HG02973 (cell line): ENCODE measurements at regions not wholly inside any gene's neighbourhood (a gene's known extent, or its start where the extent isn't known, plus 50 kb on each side); places are given as distances from the start of the nearest gene placed in this dataset.

Experiments used
- ATAC-seq: cut with Tn5 transposase; IDR thresholded peaks from one replicate; pipeline ENCODE4 v1.9.1; 2021; ENCODE audit warnings: moderate library complexity; ENCODE audit not compliant: unreplicated experiment

DNA sequence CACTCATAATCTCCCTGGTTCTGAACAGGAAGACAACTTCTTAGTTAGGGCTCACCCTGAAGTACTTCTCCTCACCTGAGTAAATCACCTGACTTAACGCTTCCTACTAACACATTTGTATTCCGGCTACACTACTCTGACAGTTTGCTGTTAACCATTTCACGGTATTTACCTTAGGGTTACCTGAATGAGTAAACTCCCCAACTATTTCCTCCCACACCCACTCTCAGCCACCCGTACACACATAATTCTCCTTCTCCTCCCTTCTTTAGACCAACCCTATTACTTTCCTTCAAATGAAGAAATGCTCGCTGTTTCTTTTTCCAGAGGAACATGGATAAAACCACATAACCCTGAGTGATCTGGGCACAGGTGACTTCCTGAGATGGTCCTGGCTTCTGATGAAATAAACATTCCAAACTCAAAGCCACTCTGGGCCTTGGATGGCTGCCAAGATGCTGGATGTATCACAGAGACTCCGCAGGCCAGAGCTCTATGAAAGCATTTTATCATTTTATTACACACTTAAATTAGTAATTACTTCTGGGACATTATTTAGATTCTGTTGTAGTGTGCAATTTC is 183.6 kb upstream of the ATP11B start:
- no peak for ATAC-seq

DNA sequence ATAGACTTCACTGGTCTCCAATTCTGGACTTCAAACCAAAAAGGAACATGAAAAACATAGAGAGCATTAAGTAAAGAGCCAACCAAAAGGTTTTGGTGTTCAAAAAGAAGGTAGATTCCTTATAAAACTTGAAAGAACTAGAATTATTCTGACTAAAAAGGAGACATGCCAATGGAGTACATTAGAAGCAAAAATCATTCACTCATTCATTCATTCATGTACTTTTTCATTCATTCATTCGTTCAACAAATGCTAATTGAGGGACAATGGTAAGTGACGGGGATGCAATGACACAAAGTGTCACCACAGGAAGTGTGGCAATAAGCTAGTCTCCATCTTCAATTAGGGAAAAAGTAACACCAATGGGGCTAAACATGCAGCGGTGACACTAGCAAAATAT is 181.0 kb upstream of the ATP11B start:
- no peak for ATAC-seq

GRCh38 chr3:182617500-182617899 is 175.8 kb upstream of the ATP11B start:
- no peak for ATAC-seq

DNA sequence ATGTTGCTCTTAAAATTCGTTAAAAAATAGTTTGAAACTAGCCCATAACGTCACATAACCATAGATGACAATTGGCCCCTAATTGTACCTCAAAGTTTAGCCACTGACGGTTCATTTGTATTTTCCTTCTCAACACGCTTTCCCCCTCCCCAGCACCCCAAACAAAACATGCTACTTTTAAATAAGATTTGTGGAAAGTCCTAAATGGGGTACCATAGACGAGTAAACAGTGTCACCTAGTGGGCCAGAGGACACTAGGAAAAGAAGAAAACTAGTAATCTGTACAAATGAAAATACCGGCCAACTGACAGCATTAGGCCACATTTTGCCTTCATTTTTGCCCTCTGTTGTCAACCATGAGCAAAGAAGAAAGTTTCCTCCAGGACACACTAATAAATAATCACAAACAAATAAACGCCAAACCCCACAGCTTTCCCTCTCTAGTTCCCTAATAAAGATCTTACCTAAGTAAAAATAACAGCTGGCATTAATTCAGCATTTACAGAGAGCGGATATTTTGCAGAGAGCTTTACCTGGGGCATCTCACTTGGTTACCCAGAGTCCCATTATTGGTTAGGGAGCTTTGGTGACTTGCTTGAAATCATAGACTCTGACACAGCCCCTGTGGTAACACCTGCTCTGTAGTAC is 175.1 kb upstream of the ATP11B start:
- ATAC-seq, result no peak

DNA sequence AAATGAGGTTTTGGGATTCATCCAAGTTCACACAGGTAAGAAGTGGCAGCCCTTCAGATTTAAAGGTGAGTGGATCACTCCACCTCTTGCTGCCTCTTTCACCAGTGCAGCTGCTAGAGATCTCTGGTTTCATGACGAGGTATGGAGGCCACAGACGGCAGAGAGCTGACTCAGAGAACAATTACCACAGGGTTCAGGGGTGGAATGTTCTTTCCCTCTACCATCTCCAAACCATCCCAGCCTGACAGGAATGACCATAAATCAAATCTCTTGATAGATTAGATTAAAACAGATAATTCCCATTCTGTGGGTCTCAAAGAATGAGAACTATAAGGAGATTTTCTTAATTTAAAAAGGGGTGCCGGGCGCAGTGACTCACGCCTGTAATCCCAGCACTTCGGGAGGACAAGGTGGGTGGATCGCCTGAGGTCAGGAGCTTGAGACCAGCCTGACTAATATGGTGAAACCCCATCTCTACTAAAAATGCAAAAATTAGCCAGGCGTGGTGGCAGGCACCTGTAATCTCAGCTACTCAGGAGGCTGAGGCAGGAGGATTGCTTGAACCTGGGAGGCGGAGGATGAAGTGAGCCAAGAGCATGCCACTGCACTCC is 174.2 kb upstream of the ATP11B start:
- no peak for ATAC-seq

- ATAC-seq, result no peak
These were observed 172.4 kb upstream of the ATP11B start for GRCh38 chr3:182620723-182621434.

- no peak for ATAC-seq
These were observed 171.7 kb upstream of the ATP11B start for GRCh38 chr3:182621435-182622240.

- no peak for ATAC-seq
These were observed 171.1 kb upstream of the ATP11B start for GRCh38 chr3:182622241-182622545.

DNA sequence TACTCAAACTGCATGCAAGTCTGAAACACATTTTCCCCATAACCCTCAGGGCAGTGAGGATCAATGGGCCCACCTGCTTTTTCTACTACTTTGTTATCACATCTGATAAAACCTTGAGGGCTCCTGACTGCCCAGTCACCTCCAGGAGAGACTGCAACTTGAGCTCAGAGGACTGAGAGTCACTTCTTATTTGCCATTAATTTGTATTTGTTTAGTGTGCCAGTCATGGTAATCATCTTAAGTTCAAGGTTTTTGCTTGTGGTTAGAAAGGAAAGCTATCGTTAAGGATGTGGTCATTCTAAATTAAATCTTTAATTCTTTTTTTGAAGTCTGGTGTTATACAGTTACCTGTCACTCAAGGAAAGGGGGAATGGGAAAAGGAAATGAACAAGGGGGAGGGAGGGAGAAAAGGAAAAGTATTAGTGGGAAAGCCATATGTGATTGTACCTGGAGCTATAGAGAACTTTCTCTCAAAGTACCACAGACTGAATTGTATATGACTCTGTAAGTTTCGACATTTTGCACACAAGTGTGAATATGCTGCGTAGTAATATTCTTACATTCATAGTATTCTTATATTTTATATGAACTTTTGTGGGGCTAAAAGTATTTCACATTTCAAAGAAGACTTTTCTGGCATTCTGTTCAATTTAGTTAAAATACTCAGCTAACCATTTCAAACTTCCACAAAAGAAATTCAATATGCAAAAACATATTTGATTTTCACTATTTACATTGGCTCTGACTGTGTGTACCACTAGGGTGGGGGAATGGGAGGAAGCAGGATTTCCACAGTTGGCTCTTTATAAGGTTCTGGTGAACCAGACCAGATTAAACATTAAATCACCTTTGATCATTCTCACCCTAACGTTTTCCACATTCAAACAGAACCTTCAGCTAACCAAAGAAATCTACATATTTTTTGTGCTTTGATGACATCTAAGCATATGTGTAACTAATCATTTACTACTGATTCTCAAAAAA is 166.5 kb upstream of the ATP11B start:
- no peak for ATAC-seq

- no peak for ATAC-seq
These were observed 164.8 kb upstream of the ATP11B start for GRCh38 chr3:182628531-182628930.

DNA sequence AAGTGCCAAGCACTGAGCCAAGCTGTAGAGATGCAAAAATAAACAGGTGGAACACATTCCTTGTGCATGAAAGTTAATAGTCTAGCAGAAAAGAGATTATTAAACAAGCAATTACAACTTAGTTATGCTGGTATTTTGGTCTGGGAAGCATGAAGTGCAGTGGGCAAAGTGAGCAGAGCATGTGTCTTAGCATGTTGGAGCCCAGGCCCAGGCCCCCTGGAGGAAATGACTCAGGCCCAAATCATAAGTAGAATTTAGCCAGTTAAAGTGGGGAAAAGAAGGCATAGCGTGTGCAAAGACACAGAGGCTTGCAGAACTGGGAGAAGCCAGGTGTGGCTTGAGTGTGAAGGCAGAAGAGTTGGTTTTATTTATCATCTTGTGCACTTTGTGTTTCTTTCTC is 163.8 kb upstream of the ATP11B start:
- no peak for ATAC-seq

GRCh38 chr3:182631183-182632076 is 161.9 kb upstream of the ATP11B start:
- no peak for ATAC-seq

GRCh38 chr3:182632077-182632393 is 161.3 kb upstream of the ATP11B start:
- no peak for ATAC-seq

- no peak for ATAC-seq
These were observed 160.1 kb upstream of the ATP11B start for GRCh38 chr3:182633186-182633585.

- ATAC-seq, result no peak
These were observed 156.7 kb upstream of the ATP11B start for GRCh38 chr3:182636646-182637045.

DNA sequence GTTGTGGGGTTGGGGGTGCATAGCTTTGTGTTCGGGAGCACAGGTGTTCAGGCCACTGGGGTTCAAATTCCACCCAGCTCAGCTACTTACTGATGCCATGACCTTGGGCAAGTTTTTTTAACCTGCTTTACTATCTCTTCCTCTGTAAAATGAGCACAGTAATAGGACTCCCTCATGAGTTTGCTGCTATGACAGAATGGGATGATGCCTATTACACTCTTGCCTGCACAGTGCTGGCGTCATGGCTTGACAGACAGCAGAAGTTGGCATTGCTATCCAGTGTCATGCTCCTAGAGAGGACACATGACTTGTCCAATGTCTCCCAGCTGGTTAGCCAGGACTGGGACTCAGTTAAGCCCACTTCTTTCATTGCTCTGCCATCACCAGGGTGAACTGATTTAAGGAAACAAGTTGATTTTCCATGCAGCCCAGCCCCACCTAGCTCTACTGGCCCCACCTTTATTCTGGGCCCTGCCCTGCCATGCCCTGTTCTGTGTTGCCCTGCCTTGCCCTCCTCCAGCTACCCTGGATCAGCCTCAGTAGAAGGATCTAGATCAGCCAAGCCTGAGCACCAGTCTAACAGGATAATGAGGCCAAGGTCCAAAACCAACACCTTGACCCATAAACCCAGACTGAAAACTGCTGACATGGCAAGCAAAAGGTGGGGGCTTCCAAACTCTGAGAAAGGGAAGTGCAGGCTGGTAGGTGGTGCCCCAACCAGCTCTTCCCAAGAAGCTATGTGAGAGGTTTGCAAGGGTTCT is 155.8 kb upstream of the ATP11B start:
- ATAC-seq, result no peak

GRCh38 chr3:182644013-182644412 is 149.3 kb upstream of the ATP11B start:
- no peak for ATAC-seq

DNA sequence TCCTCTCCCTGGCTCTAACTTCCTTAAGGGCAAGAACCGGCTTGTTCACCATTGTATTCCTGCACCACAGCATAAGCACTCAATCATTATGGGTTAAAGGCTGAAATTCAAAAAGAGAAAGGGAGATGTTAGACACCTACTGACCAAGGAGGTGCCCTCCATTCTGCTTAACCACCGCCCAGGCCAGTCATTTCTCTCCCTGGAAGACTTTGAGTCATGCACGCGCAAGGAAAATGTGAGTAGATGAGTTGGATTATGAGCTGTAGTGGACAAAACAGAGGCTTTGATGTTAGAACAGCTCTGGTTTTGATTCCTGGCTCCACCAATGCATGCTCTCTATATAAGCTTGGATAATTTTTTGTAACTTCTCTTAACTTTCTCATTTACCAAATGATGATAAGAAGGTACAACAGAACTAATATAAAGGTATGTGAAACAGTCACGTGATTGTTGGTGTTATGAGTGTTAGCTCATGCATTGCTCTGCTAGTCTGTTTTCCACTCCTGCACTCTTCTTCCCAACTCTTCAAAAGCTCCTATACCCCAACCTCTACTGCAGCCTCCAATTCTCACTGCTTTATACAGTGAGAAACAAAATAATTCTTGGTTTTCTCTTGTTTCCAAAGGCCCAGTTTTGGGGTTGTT is 148.4 kb upstream of the ATP11B start:
- ATAC-seq, result no peak
